A172 (cell line): ENCODE measurements at regions not wholly inside any gene's neighbourhood (a gene's known extent, or its start where the extent isn't known, plus 50 kb on each side); places are given as distances from the start of the nearest gene placed in this dataset.

Experiments used
- DNase-seq: peaks from one replicate; pipeline ENCODE4 v3.0.0-alpha.2; 2015; ENCODE audit warnings: low spot score

DNA sequence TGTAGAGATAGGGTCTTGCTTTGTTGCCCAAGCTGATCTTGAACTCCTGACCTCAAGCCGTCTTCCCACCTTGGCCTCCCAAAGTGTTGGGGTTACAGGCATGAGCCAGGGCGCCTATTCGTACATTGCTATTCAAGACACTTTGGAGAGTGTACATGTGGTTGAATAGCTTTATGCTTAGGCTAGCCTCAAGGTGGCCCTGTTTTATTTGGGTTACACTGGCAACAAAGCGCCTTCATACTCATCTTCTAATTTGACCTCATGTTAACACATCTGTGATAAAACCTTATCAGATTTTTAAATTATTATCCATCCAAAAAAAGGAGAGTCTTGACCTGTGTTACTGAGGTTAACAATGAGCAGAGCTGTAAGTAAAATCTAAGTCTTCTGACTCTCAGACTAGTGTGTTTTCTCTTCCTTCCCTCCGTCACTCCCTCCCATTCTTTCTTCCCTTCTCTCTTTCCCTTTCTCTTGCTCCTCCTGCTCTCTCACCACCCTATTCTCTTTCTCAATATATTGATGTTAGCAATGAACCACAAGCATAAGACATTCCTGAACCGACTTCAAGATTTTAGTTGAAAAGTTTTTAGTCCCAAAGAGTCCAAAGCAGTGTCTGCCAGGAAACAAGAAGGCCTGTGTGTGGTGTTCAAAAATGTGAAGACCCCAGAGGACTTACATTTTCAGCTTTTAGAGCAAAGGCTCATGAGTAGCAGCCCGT, 603.7 kb upstream of the CFAP20DC start:
- no peak for DNase-seq

DNA sequence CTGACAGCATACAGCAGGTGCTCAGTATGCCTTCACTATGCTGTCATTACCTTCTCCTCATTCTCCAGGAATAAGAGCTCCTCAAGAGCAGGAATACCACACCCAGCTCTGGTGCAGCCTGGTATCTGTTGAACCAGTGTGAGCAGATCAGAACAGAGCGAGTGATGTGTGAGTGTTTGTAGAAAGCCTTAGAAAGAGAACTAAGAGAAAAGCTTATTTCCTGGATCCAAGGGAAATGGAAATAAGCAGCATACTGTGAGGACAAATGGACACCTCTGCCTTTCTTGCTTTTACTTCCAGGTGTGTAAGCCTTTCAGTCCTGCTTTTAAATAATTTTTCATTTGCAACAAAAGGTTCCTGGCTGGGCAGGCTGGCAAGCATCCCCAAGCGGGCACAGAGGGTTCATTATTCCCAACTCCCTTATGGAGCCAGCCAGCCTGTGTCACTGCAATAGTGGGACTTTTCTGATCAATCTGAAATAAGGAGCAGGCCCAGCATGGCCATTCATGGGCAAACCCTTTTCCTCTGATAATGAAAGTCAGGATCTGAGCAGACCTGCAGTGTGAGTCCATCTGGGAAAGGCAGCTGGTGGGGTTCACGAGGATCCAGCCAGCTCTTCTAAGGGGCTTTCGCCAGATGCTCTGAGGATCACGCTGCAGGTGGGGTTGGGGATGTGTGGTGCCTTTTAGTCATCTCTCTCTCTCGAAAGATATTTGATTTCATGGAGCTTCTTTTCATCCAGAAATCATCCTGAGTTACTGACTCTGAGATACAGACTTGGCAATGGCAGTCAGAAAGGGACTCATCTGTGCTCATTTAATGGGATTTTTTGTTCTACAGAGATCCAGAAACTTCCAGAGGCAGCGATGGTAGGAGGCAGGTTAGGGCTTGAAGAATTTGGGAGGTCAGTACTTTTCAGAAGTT, 594.9 kb upstream of the CFAP20DC start:
- DNase-seq = no peak

DNA sequence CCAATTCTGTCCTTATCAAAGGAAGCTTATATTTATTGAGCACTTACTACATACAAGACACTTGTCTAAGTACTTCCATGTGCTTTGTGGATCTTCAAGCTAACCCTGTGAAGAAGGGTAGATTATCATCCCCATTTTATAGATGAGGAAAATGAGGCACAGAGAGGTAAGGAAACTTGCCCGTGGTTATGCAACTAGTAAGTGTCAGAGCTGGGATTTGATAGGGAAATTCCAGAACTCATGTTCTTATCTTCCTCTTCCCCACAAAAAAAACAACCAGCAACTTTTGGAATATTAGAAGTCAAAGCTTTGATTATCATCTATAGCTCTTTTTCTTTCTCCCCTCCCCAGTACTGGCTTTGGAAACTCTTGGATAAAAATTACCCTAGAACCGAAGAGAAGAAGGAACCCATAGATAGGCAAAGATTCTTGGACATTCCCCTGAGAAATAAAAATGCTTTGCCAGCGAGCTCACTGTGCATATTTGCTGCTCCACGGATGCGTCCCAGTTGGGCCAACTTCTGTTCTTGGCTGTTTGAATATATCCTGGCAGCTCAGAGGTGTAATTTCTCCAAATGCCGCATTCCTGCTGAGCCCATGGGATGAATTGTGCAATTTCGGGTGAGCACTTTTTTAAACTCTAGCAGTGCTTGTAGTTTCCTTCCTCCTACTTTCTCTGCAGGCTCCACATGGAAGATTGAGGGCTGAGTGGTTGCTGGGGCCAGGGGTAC, 591.5 kb upstream of the CFAP20DC start:
- DNase-seq = no peak

DNA sequence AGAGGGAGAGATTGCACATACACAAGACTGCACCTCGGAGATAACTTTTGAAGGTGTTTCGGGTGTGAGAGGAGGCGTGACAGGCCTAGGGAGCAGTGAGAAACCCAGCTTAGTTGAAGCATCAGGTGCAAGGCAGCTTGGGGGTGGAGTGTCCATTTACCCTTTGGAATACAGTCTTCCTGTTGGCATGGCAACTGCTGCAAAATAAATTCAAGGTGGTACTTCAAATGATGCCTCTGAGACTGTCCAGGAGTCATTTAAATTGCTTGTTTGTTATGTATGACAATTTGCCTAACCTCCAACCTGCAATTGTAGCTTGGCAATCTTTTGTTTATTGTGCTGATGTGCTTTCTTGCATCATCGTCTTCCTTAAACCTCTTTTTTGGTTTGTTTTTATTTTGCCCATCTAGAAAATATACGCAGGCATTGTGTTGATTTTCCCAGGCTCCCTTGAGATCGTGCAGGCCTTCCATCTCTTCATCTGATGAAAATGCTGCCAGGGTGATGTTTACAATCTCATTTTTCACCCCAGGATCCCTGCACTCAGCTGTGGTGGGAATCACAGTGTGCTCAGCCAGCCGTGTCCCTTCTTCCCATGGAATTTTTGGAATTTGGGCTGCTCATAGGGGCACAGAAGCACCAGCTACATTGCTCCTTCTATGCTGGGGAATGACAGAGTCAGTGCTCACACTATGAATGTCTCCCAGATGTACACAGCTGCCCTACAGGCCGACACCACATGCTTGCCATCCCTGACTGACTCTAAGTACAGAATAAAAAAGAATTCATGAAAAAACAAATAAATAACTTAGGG, 583.1 kb upstream of the CFAP20DC start:
- no peak for DNase-seq

DNA sequence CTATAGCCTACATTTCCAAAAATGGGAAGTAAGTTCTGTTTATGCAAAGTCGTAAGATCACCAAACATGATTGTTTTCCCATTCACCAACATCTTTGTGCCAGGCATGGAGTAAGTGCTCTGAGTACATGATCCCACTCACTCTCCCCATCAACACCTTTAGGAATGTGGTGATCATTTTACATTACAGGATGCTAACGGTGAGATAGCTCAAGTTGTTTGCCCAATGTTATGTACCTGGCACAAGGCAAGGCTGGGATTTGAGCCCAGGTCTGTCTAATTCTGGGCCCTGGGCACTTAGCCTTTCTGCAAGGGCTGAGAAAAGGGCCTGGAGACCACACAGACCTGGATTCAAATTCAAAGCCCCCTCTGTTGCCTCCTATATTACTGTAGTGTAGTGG, 581.7 kb upstream of the CFAP20DC start:
- no peak for DNase-seq

DNA sequence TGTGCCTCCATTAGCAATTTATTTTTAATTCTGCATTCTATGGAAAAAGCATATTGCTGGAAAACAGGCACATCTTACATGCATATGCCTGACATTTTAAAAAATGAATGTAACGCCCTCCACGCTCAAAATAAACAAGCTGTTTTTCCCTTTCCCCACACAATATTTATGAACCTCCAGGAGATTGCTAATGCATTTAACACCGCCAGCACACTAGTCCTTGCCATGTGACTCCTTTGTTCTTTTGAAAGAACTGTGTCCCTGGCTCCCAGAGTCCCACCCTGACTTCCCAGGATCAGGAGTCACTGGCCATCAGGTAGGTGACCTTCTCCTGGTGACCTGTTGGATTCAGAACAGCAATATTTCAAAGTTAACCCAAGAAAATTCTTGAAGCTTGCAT, 571.2 kb upstream of the CFAP20DC start:
- no peak for DNase-seq

DNA sequence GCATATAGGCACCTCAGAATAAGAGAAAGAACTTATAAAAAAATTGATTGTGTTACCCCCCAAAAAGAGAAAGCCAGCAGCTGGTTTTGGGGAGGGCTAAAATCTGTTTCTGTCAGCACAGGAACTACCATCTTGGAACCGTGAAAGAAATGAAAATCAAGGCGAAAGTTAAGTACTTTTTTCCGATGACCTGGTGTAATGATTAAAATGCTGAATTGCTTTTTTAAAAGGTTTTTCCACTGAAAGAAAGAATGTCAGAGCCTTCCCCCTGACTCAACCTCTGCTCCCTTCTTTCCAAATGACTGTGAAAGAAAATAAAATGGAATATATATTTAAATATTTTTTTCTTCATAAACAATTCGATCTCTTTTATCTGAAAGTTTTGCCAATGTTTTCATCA, 570.5 kb upstream of the CFAP20DC start:
- DNase-seq = no peak

DNA sequence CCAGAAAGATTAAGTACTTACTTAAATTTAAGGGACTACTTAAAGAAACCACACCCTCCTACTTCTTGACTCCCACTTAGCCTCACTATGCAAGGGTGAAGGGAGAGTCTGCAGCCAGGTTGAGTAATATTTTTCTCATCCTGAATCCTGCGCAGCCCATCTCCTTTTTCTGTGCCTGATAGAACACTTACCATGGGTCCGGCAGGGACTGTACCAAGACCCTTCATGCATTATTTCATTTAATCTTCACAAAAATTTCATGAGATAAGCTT, 562.6 kb upstream of the CFAP20DC start:
- no peak for DNase-seq

DNA sequence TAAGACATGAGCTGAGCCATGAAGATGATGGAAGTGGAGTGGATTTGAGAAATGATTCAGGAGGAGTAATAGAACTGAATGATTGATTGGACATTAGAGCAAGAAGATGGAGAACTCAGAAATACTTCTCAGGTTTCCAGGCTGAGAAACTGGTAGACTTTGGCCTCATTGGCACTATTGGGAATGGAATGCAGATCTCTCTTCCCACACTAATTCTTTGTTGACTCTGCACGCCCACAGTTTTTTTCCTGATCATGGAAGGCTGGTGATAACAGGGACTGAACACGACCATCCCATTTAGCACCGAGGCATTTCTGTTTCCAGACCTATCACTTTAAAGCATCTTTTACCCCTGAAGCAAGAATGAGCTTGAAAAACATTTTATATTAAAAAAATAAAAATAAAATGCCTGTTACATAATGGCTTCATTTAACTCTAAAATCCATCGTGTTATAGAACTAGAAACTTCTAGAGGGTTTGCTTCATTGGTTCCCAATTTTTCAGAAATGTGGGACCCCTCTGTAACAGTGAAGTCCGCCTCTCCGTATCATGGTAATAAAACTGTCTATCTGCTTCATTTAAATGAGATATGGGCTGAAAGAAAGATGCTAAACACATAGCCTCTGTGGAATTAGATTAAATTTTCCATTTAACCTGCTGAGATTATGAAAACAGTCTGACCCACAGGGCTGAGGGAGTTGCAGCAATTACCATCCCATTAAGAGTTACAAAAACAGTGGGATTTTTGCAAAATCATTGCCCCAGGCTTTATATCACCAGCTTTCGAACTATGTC, 562.0 kb upstream of the CFAP20DC start:
- no peak for DNase-seq

DNA sequence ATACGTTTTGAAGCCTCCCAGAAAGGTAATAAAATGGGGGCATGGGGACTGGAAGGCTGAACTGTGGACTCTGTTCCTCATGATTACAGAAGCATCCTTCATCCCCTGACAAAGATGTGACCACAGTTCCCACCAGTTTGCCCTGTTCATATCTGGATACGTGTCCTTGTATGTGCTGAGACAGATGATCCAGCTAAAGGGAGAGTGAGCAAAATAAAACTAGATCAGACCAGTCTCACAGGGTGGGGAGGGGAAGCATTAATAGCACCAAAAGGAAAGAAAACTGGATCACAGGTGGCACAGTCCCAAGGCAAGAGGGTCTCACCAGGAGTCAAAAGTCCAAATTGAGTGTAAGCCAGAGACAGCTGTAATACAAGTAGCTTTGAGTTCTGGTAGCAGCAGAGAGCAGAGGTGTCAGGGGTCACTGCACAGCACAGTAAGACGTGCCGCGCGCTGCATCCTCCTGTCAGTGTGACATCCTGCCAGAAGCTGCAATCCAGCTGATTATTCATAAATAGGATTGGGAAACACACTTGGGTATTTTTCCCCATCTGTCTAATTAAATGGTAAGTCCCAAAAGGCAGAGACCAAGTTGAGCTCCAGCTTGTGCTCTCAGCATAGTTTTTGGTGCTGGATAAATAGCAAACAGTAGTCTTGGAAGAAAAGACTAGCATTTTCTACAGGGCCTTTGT, 560.0 kb upstream of the CFAP20DC start:
- DNase-seq = no peak

DNA sequence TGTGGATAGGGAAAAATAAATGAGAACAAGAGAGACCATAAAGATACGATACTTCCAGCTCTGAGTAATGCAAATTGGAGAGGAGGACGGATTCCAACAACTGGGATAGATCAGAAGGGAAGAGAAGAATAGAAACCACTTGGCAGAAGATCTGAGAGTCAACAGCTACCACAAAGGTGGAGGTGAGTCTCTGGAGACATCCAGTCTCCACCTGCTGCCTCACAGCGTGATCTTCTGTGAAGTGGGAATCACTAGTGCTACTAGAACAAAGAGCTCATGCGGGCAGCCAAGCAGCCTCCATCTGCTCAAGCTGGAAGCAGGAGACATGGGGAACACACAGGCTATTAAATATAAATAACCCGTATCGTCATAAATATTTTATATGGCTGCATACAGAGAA, 558.5 kb upstream of the CFAP20DC start:
- no peak for DNase-seq

DNA sequence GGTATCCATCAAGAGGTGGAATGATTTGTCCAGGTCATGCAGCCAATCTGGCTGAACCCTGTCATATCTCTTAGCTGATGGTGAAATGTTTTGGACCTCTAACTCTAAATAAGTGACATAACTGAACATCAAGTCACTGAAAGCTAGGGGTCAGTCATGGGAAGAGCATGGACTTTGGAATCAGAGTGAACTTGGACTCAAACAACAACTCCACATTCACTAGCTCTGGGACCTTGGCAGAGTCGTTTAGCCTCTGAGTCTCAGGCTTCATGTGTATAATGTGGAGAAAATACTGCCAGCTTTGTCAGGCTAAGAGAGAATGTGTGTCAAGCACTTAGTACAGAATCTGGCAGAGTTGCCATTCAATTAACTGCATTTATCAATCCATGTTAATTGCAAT, 557.8 kb upstream of the CFAP20DC start:
- DNase-seq = no peak

DNA sequence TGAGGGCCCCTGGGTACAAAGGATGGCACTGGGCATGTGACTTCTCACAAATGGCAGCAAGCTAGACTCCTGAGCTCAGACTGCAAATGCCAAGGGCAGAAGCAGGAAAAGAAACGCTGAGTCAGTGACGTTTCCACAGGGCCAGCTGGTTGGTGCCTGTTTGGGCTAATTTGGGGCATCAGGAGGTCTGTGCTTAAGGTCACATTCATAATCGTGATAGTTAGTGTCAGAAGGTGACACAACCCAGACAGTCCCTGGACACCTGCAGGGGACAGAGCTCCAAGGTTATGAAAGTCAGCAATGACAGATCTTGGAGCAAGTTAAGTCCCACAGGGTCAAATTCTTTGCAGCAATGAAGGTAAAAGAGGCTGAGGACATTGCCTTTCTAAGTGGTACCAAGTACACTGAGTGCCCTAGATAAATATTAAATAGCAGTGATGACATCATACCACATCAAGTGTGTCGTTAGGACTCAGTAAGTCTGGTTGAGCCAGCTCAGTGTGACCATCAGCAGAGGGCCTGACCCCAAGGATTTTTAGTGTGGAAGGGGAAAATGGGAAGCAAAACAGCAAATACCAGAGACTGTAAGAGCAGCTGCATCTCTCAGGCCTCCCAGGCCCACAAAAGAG, 556.9 kb upstream of the CFAP20DC start:
- DNase-seq = no peak

DNA sequence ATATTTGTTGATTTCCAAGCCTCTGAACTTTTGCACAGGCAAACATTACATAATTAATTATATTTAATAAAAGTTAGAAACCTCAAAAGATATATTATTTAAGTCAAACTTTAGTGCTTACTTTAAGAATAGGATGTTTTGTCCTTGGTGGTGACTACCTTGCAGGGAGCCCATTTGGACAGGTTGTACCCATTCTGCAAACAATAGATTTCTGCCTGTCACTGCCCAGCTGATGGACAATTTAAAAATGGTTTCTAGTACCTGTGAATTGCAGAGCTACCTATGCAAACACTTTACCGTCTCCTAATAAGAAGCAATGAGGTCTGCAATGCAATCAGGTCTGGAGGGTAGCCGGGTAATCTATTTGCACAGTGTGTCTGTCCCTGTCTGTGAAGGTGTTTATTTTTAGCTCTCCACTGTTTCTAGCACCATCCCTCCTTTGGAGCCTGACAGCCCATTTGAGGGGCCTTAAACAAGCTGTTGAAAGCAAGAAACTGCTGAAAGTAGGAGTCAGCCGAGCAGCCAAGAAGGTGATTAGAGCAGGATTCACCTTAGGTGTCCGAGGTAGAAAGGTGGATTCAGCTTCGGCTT, 556.2 kb upstream of the CFAP20DC start:
- DNase-seq = no peak

DNA sequence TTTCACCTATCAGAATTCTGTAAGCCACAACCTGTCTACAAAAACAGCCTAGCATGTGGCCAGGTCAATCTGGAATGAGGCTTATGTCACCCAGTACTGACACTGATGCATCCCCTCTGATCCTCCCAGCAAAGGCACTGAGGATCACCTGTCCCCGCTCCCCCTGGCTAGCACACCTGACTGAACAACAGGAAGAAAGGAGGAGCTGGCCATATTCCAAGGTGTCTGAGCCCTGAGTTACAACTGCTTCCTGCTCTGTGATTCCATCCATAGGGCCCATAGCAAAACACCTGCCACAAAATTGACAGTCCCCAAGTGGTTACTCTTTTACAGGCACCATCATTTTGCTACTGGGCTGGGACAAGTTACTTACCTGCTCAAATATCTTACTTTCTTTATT, 555.5 kb upstream of the CFAP20DC start:
- DNase-seq = no peak

DNA sequence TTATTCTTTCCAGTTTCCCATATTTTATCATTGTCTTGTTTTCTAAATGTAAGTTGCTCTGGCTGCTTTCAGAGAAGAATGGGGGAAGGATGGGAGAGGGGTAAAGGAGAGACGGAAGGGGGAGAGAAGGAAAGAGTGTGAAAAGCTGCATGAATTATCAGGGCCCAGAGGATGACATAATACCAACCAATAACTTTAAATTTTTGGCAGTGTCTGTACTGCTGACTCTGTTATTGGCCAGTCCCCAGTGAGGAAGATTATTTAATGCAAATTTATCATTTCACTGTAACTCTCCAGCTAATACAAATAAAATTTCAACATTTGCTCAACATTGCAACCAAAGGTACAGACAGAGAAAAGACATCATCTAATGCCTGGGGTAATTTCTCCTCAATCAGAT, 551.7 kb upstream of the CFAP20DC start:
- DNase-seq = no peak

DNA sequence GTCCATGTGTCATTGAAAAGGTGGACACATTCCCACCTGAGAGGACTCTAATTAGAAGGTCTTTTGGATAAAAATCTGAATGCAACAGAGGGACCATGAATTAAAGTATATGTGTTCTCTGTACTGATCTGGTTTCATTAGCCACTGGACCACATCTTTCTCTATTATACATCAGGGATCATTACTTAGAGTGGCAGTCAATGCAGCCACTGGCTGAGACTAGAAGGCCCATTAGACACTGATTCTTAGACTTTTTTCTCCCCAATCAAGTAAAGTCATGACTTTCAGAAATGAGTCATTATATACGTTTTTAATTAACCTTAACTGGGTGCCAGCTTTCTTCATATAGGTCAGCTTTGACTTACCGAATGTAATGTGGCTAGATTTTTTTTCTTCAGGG, 550.8 kb upstream of the CFAP20DC start:
- no peak for DNase-seq

DNA sequence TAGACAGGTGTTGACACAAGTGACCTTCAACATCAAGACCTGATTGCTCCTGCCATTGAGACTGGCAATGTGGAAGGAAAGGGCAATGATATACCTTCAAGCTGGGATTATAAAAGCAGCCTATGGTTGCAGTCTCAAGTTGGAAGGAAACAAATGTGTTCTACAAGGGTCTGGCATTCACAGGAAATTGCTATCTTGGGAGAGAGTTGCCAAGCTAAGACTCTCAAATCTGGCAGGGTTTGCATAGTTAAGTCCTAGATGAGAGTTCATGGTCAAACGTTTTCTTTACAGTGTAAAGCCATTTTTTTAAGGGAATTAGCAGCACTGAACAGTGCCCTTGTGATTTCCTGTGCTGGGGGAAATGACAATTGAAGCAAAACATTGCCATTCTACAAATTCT, 546.9 kb upstream of the CFAP20DC start:
- DNase-seq = no peak

DNA sequence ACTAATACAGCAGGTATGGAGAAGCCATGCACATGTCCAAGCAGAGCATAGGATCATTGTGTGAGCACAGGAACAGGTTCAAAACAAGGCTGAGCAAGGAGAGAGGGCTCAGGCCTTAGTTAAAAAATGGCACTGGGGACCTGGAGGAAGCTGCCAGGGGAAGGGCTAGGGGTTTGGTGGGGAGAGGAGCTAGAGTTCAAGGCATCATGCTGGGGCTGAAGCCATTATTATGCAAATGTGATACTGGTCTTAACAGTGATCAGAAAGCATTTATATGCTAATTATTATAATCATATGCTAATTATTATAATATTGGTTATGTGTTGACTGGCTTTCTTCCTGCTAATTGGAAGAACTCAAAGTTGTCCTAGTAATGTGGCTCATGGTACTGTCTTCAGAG, 546.0 kb upstream of the CFAP20DC start:
- DNase-seq = no peak

DNA sequence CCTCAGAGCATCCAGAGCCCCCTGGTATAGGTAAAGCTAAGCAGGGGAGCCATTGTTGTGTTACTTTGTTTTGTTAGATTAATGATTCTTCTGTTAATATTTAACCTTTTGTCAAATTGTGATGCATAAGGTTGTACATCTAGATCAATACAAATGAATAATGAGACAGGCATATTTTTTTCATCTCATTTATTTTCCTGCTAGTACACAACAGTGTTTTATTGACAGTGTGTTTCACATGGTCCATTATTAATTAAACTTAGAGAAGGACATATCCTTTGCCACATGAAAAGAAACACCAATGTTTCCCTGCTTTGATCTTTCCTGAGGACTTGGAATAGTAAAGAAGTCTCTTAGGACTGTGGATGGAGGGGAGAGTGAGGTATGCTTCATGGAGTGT, 543.6 kb upstream of the CFAP20DC start:
- DNase-seq = no peak
